Smooth muscle cell (in vitro differentiated cells): ENCODE measurements at regions not wholly inside any gene's neighbourhood (a gene's known extent, or its start where the extent isn't known, plus 50 kb on each side); places are given as distances from the start of the nearest gene placed in this dataset.

Source experiments
- DNase-seq: peaks from one replicate; lab custom pipeline; 2025; ENCODE audit not compliant: unreplicated experiment; lab: John Stamatoyannopoulos, UW
- H2AFZ ChIP-seq: fragments of 200-600 bp; sonication (generic); 2 replicates; pipeline ENCODE4 v1.6.0; 2016; ENCODE audit warnings: antibody characterized with exemption, low read depth, mild to moderate bottlenecking
- H3F3A ChIP-seq: fragments of 200-600 bp; sonication (generic); 2 replicates; pipeline ENCODE4 v1.6.0; 2017; ENCODE audit warnings: antibody characterized with exemption, low read depth
- H3K27ac ChIP-seq: fragments of 200-600 bp; sonication (generic); 2 replicates; pipeline ENCODE4 v1.5.1; 2016; ENCODE audit warnings: low read depth, mild to moderate bottlenecking
- H3K27me3 ChIP-seq: fragments of 200-600 bp; sonication (generic); 2 replicates; pipeline ENCODE4 v1.6.1; 2016; ENCODE audit warnings: low read depth, mild to moderate bottlenecking
- H3K36me3 ChIP-seq: fragments of 200-600 bp; sonication (generic); 2 replicates; pipeline ENCODE4 v1.5.1; 2016; ENCODE audit warnings: low read depth
- H3K4me1 ChIP-seq: fragments of 200-600 bp; sonication (generic); 2 replicates; pipeline ENCODE4 v1.5.1; 2016; ENCODE audit warnings: low read depth
- H3K4me2 ChIP-seq: fragments of 200-600 bp; sonication (generic); 2 replicates; pipeline ENCODE4 v1.6.0; 2016; ENCODE audit warnings: mild to moderate bottlenecking
- H3K4me3 ChIP-seq: fragments of 200-600 bp; sonication (generic); 2 replicates; pipeline ENCODE4 v1.5.1; 2016; ENCODE audit warnings: mild to moderate bottlenecking
- H3K79me2 ChIP-seq: fragments of 200-600 bp; sonication (generic); 2 replicates; pipeline ENCODE4 v1.6.0; 2016; ENCODE audit warnings: low read depth, mild to moderate bottlenecking
- H3K9ac ChIP-seq: fragments of 200-600 bp; sonication (generic); 2 replicates; pipeline ENCODE4 v1.6.0; 2016; ENCODE audit warnings: low read depth
- H3K9me3 ChIP-seq: fragments of 200-600 bp; sonication (generic); replicated peaks from 2 replicates; pipeline ENCODE4 v1.5.1; 2016; ENCODE audit warnings: low read depth
- H4K20me1 ChIP-seq: fragments of 200-600 bp; sonication (generic); 2 replicates; pipeline ENCODE4 v1.6.0; 2016; ENCODE audit warnings: low read depth
- CTCF ChIP-seq: fragments of 200-600 bp; sonication (generic); IDR thresholded peaks from 2 replicates; pipeline ENCODE4 v1.5.1; 2017; ENCODE audit warnings: borderline replicate concordance, mild to moderate bottlenecking, antibody characterized with exemption; ENCODE audit not compliant: insufficient read depth, poor library complexity, severe bottlenecking
- WGBS: methylation state at CpG from one replicate; pipeline ENCODE4 v1.1.7; 2016; ENCODE audit warnings: low lambda C conversion rate; 5-methylcytosine and 5-hydroxymethylcytosine counted together

DNA sequence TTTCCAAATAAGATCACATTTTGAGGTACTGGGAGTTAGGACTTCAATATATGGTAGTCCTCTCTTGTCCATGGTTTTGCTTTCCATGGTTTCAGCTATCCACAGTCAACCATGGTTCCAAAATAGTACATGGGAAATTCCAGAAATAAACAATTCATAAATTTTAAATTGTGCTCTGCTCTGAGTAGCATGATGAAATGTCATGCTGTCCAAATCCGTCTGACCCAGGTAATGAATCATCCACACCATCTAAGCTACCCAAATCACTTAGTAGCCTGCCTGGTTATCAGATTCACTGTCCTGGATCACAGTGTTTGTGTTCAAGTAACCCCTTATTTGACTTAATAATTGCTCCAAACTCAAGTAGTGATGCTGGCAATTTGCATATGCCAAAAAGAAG lies 197.9 kb downstream of the TMTC3 start:
- no peak overlapping the region for H2AFZ ChIP-seq
- WGBS, result 53% methylated on average over 1 of the region's 1 CpG
- DNase-seq, result no peak
- no peaks in the 10 kb centered on the region for H3F3A ChIP-seq
- H3K79me2 ChIP-seq, result no peaks in the 10 kb centered on the region
- no peaks in the 10 kb centered on the region for H4K20me1 ChIP-seq
- H3K27ac ChIP-seq, result peak overlapping the region; percentile 82
- TF ChIP-seq CTCF, result no peak
- peaks cover 7% of the 10 kb centered on the region for H3K4me1 ChIP-seq
- H3K4me3 ChIP-seq, result no peak overlapping the region
- H3K36me3 ChIP-seq, result no peaks in the 10 kb centered on the region
- peak overlapping the region; percentile 23 for H3K9ac ChIP-seq
- no peaks in the 10 kb centered on the region for H3K27me3 ChIP-seq
- peak overlapping the region; percentile 24 for H3K4me2 ChIP-seq
- no peaks in the 10 kb centered on the region for H3K9me3 ChIP-seq

- no peak overlapping the region for H3K4me3 ChIP-seq
- no peak overlapping the region for H3K27ac ChIP-seq
- no peaks in the 10 kb centered on the region for H3K9me3 ChIP-seq
- no peaks in the 10 kb centered on the region for H3F3A ChIP-seq
- H4K20me1 ChIP-seq, result no peaks in the 10 kb centered on the region
- no peaks in the 10 kb centered on the region for H3K36me3 ChIP-seq
- H3K9ac ChIP-seq, result no peak overlapping the region
- peaks cover 7% of the 10 kb centered on the region for H3K4me1 ChIP-seq
- DNase-seq, result no peak
- no peak for TF ChIP-seq CTCF
- H3K79me2 ChIP-seq, result no peaks in the 10 kb centered on the region
- no peak overlapping the region for H2AFZ ChIP-seq
- H3K27me3 ChIP-seq, result no peaks in the 10 kb centered on the region
- H3K4me2 ChIP-seq, result no peak overlapping the region
Measured at GRCh38 chr12:88342251-88342806, 200.2 kb downstream of the TMTC3 start.

- Histone ChIP-seq H3K27ac (no peak overlapping the region), H3K79me2 (no peaks in the 10 kb centered on the region), H3K4me1 (no peaks in the 10 kb centered on the region), H3K4me2 (no peak overlapping the region), H3K9me3 (no peaks in the 10 kb centered on the region), H3K4me3 (no peak overlapping the region), H3K27me3 (no peaks in the 10 kb centered on the region), H3K36me3 (no peaks in the 10 kb centered on the region), H4K20me1 (no peaks in the 10 kb centered on the region), H3K9ac (no peak overlapping the region), H3F3A (no peaks in the 10 kb centered on the region), H2AFZ (no peak overlapping the region)
- DNase-seq, result no peak
- TF ChIP-seq CTCF, result no peak
Measured at GRCh38 chr12:88351146-88351545, 209.0 kb downstream of the TMTC3 start.

- Histone ChIP-seq H3K79me2 (no peaks in the 10 kb centered on the region), H3K4me1 (no peaks in the 10 kb centered on the region), H3K9me3 (no peaks in the 10 kb centered on the region), H2AFZ (no peak overlapping the region), H3K27ac (no peak overlapping the region), H3K36me3 (no peaks in the 10 kb centered on the region), H3K27me3 (no peaks in the 10 kb centered on the region), H3K4me3 (no peak overlapping the region), H4K20me1 (no peaks in the 10 kb centered on the region), H3K9ac (no peak overlapping the region), H3K4me2 (no peak overlapping the region), H3F3A (no peaks in the 10 kb centered on the region)
- no peak for DNase-seq
- no peak for TF ChIP-seq CTCF
- 81% methylated on average over 4 of the region's 4 CpGs for WGBS
Measured at GRCh38 chr12:88354691-88355090, 212.6 kb downstream of the TMTC3 start.
